HG02759 (cell line): ENCODE measurements at regions not wholly inside any gene's neighbourhood (a gene's known extent, or its start where the extent isn't known, plus 50 kb on each side); places are given as distances from the start of the nearest gene placed in this dataset.
"Not testable (repeated sequence)": the region's sequence is repeated elsewhere in the genome, so short reads cannot be mapped to it uniquely, and the experiment has no call there.

Experiments
- ATAC-seq: cut with Tn5 transposase; IDR thresholded peaks from one replicate; pipeline ENCODE4 v1.9.1; 2021; ENCODE audit warnings: mild to moderate bottlenecking, moderate library complexity; ENCODE audit not compliant: unreplicated experiment

- ATAC-seq = not testable (repeated sequence)
Observed at GRCh38 chr6:26956078-26956600, 291.4 kb upstream of the PRSS16 start.

- ATAC-seq = peak; percentile 70
Observed at GRCh38 chr6:26956601-26957184, 290.8 kb upstream of the PRSS16 start.

GRCh38 chr6:26957399-26958127, 289.9 kb upstream of the PRSS16 start:
- ATAC-seq = not testable (repeated sequence)

- ATAC-seq = not testable (repeated sequence)
Observed at GRCh38 chr6:26961236-26961635, 286.3 kb upstream of the PRSS16 start.

GRCh38 chr6:27002447-27002846, 245.1 kb upstream of the PRSS16 start:
- ATAC-seq = no peak

GRCh38 chr6:27007020-27007419, 240.5 kb upstream of the PRSS16 start:
- no peak for ATAC-seq

GRCh38 chr6:27008613-27009012, 238.9 kb upstream of the PRSS16 start:
- ATAC-seq = not testable (repeated sequence)

GRCh38 chr6:27014053-27014452, 233.4 kb upstream of the PRSS16 start:
- not testable (repeated sequence) for ATAC-seq

- no peak for ATAC-seq
Observed at GRCh38 chr6:27016689-27017088, 230.8 kb upstream of the PRSS16 start.

GRCh38 chr6:27018401-27018800, 229.1 kb upstream of the PRSS16 start:
- ATAC-seq = not testable (repeated sequence)

- peak; percentile 77 for ATAC-seq
Observed at GRCh38 chr6:27019651-27020552, 227.6 kb upstream of the PRSS16 start.

- no peak for ATAC-seq
Observed at GRCh38 chr6:27020553-27020880, 227.0 kb upstream of the PRSS16 start.

- ATAC-seq = no peak
Observed at GRCh38 chr6:27023664-27024063, 223.8 kb upstream of the PRSS16 start.

GRCh38 chr6:27025351-27025750, 222.2 kb upstream of the PRSS16 start:
- ATAC-seq = no peak

GRCh38 chr6:27026361-27026760, 221.1 kb upstream of the PRSS16 start:
- no peak for ATAC-seq

GRCh38 chr6:27031302-27031701, 216.2 kb upstream of the PRSS16 start:
- ATAC-seq = no peak

GRCh38 chr6:27038498-27038897, 209.0 kb upstream of the PRSS16 start:
- ATAC-seq = no peak

- ATAC-seq = no peak
Observed at GRCh38 chr6:27040244-27041042, 207.1 kb upstream of the PRSS16 start.

- ATAC-seq = no peak
Observed at GRCh38 chr6:27043244-27043643, 204.3 kb upstream of the PRSS16 start.

GRCh38 chr6:27045131-27045530, 202.4 kb upstream of the PRSS16 start:
- not testable (repeated sequence) for ATAC-seq

- not testable (repeated sequence) for ATAC-seq
Observed at GRCh38 chr6:27047725-27048124, 199.8 kb upstream of the PRSS16 start.
